Neural cell (in vitro differentiated cells): ENCODE measurements at regions not wholly inside any gene's neighbourhood (a gene's known extent, or its start where the extent isn't known, plus 50 kb on each side); places are given as distances from the start of the nearest gene placed in this dataset.

Experiments used
- H2AFZ ChIP-seq: fragments of 200-600, 300-800 bp; sonication (generic), shearing (Covaris generic); 2 replicates; pipeline ENCODE4 v1.6.0; 2014; ENCODE audit warnings: low read depth, mild to moderate bottlenecking, antibody characterized with exemption, low read length, moderate library complexity
- H3F3A ChIP-seq: fragments of 200-600 bp; shearing (Covaris generic); 2 replicates; pipeline ENCODE4 v1.6.1; 2016; ENCODE audit warnings: mild to moderate bottlenecking, moderate library complexity, mixed read lengths, antibody characterized with exemption, low read length; ENCODE audit not compliant: insufficient read depth, poor library complexity, severe bottlenecking
- H3K27ac ChIP-seq: fragments of 200-600, 300-800 bp; sonication (generic), shearing (Covaris generic); 2 replicates; pipeline ENCODE4 v1.5.1; 2014; ENCODE audit warnings: mild to moderate bottlenecking, low read length, moderate library complexity
- H3K27me3 ChIP-seq: fragments of 300-800, 200-600 bp; sonication (generic), shearing (Covaris generic); 2 replicates; pipeline ENCODE4 v1.6.0; 2014; ENCODE audit warnings: mild to moderate bottlenecking, low read depth, low read length, moderate library complexity; ENCODE audit not compliant: insufficient read depth
- H3K36me3 ChIP-seq: fragments of 300-800, 200-600 bp; sonication (generic), shearing (Covaris generic); 2 replicates; pipeline ENCODE4 v1.5.1; 2014; ENCODE audit warnings: mild to moderate bottlenecking, antibody characterized with exemption, low read length, moderate library complexity; ENCODE audit not compliant: insufficient read depth
- H3K4me2 ChIP-seq: fragments of 300-800, 200-600 bp; sonication (generic), shearing (Covaris generic); 2 replicates; pipeline ENCODE4 v1.6.0; 2014; ENCODE audit warnings: mild to moderate bottlenecking, low read length
- H3K4me3 ChIP-seq: fragments of 300-800, 200-600 bp; sonication (generic), shearing (Covaris generic); 2 replicates; pipeline ENCODE4 v1.5.1; 2014; ENCODE audit warnings: mild to moderate bottlenecking, low read length, moderate library complexity
- H3K79me2 ChIP-seq: fragments of 200-600 bp; shearing (Covaris generic); replicated peaks from 2 replicates; pipeline ENCODE4 v1.6.0; 2014; ENCODE audit warnings: mild to moderate bottlenecking, low read length, moderate library complexity; ENCODE audit not compliant: insufficient read depth
- H3K9ac ChIP-seq: fragments of 300-800, 200-600 bp; sonication (generic), shearing (Covaris generic); 2 replicates; pipeline ENCODE4 v1.6.1; 2016; ENCODE audit warnings: mild to moderate bottlenecking, low read length, mixed read lengths
- H3K9me2 ChIP-seq: fragments of 200-600 bp; shearing (Covaris generic); 2 replicates; pipeline ENCODE4 v1.6.1; 2016; ENCODE audit warnings: mild to moderate bottlenecking, low read length, mixed read lengths; ENCODE audit not compliant: insufficient read depth
- H3K9me3 ChIP-seq: fragments of 200-600, 300-800 bp; sonication (generic), shearing (Covaris generic); 2 replicates; pipeline ENCODE4 v1.6.1; 2016; ENCODE audit warnings: mild to moderate bottlenecking, mixed run types, low read length, moderate library complexity, mixed read lengths
- H4K20me1 ChIP-seq: fragments of 200-600 bp; shearing (Covaris generic); 2 replicates; pipeline ENCODE4 v1.6.1; 2016; ENCODE audit warnings: mild to moderate bottlenecking, mixed run types; ENCODE audit not compliant: insufficient read depth
- CTCF ChIP-seq: fragments of 450-650 bp; IDR thresholded peaks from 2 replicates; pipeline ENCODE4 v1.5.1; 2014; ENCODE audit warnings: antibody characterized with exemption, mild to moderate bottlenecking, moderate library complexity; ENCODE audit not compliant: poor library complexity, severe bottlenecking
- EP300 ChIP-seq: fragments of 450-650 bp; conservative IDR thresholded peaks from 2 replicates; pipeline ENCODE4 v1.6.1; 2014; ENCODE audit warnings: antibody characterized with exemption, mild to moderate bottlenecking, moderate library complexity; ENCODE audit not compliant: poor library complexity, severe bottlenecking
- EZH2 ChIP-seq: fragments of 200-600, 300-800 bp; shearing (Covaris generic), sonication (generic); IDR thresholded peaks from 2 replicates; pipeline ENCODE4 v1.6.1; 2014; ENCODE audit warnings: antibody characterized with exemption, low read length, borderline replicate concordance, mild to moderate bottlenecking; ENCODE audit not compliant: insufficient read depth, poor library complexity, severe bottlenecking
- MXI1 ChIP-seq: fragments of 450-650 bp; conservative IDR thresholded peaks from 2 replicates; pipeline ENCODE4 v1.6.1; 2014; ENCODE audit warnings: antibody characterized with exemption, mild to moderate bottlenecking; ENCODE audit not compliant: poor library complexity, severe bottlenecking
- POLR2AphosphoS5 ChIP-seq: IDR thresholded peaks from 2 replicates; pipeline ENCODE4 v1.6.1; 2012
- RAD21 ChIP-seq: fragments of 450-650 bp; conservative IDR thresholded peaks from 2 replicates; pipeline ENCODE4 v1.6.1; 2014; ENCODE audit warnings: antibody characterized with exemption, mild to moderate bottlenecking, moderate library complexity
- REST ChIP-seq: IDR thresholded peaks from 2 replicates; pipeline ENCODE4 v1.6.1; 2012; ENCODE audit warnings: borderline replicate concordance
- SMC3 ChIP-seq: fragments of 450-650 bp; conservative IDR thresholded peaks from 2 replicates; pipeline ENCODE4 v1.6.1; 2014; ENCODE audit warnings: antibody characterized with exemption, mild to moderate bottlenecking, moderate library complexity; ENCODE audit not compliant: poor library complexity
- TAF1 ChIP-seq: IDR thresholded peaks from 2 replicates; pipeline ENCODE4 v1.6.1; 2012; ENCODE audit warnings: low read depth

GRCh38 chr4:22312113-22312512 lies 203.8 kb downstream of the ADGRA3 start:
- Histone ChIP-seq H3F3A (no peaks in the 10 kb centered on the region), H3K9me3 (no peaks in the 10 kb centered on the region), H3K9ac (no peak overlapping the region), H3K27me3 (no peaks in the 10 kb centered on the region), H3K79me2 (no peaks in the 10 kb centered on the region), H3K4me3 (no peak overlapping the region), H3K4me2 (no peak overlapping the region), H2AFZ (no peak overlapping the region), H3K27ac (no peak overlapping the region), H4K20me1 (no peaks in the 10 kb centered on the region), H3K36me3 (no peaks in the 10 kb centered on the region), H3K9me2 (no peaks in the 10 kb centered on the region)
- TF ChIP-seq POLR2AphosphoS5 (no peak), EP300 (no peak), EZH2 (no peak), MXI1 (no peak), REST (no peak), SMC3 (no peak), TAF1 (no peak)

GRCh38 chr4:22301253-22301652 lies 214.6 kb downstream of the ADGRA3 start:
- Histone ChIP-seq H3K36me3 (no peaks in the 10 kb centered on the region), H3K27me3 (no peaks in the 10 kb centered on the region), H3K9me3 (no peaks in the 10 kb centered on the region), H2AFZ (no peak overlapping the region), H3K4me2 (no peak overlapping the region), H3K79me2 (no peaks in the 10 kb centered on the region), H3K27ac (no peak overlapping the region), H3K9me2 (no peaks in the 10 kb centered on the region), H4K20me1 (no peaks in the 10 kb centered on the region), H3K9ac (no peak overlapping the region), H3K4me3 (no peak overlapping the region), H3F3A (no peaks in the 10 kb centered on the region)
- TF ChIP-seq RAD21 (no peak), CTCF (no peak), REST (no peak), TAF1 (no peak), EZH2 (no peak), SMC3 (no peak), MXI1 (no peak), EP300 (no peak), POLR2AphosphoS5 (no peak)
